ENCODE measurements at regions not wholly inside any gene's neighbourhood (a gene's known extent, or its start where the extent isn't known, plus 50 kb on each side); places are given as distances from the start of the nearest gene placed in this dataset.

GRCh38 chr4:136651932-136652331 lies 880.4 kb downstream of the PCDH18 start:
- TF ChIP-seq CTCF (conservative IDR thresholded peaks at IDR 0.05; ENCODE audit: low read depth, low read length) (no peak), EZH2 (IDR thresholded peaks at IDR 0.05; ENCODE audit: borderline replicate concordance, low read depth, low read length, poor library complexity, severe bottlenecking) (no peak)

Data from A673 (cell line).